HepG2 (cell line): ENCODE measurements at regions not wholly inside any gene's neighbourhood (a gene's known extent, or its start where the extent isn't known, plus 50 kb on each side); places are given as distances from the start of the nearest gene placed in this dataset.
A peak's percentile ranks its signal among the peaks of the same experiment; 100 is the strongest.

Experiments used
- CHD2 ChIP-seq: IDR thresholded peaks from 2 replicates; pipeline ENCODE4 v1.6.1; 2011; ENCODE audit warnings: low read depth, low read length, improper control_type of control experiment
- KDM6A ChIP-seq: IDR thresholded peaks from 2 replicates; pipeline ENCODE4 v1.6.1; 2016; ENCODE audit warnings: low read depth
- MAFG ChIP-seq: sonication (generic); formaldehyde crosslinking; IDR thresholded peaks from 2 replicates; pipeline ENCODE4 v1.5.1; 2020; ENCODE audit warnings: mild to moderate bottlenecking, missing genetic modification reagents
- MEIS2 ChIP-seq: sonication (generic); formaldehyde crosslinking; IDR thresholded peaks from 2 replicates; pipeline ENCODE4 v1.9.0; 2021; ENCODE audit warnings: mild to moderate bottlenecking, missing genetic modification reagents
- MTA1 ChIP-seq: sonication (generic); formaldehyde crosslinking; IDR thresholded peaks from 2 replicates; pipeline ENCODE4 v1.4.0; 2020; ENCODE audit warnings: missing genetic modification reagents, mild to moderate bottlenecking, borderline replicate concordance
- NFE2 ChIP-seq: sonication (generic); formaldehyde crosslinking; IDR thresholded peaks from 2 replicates; pipeline ENCODE4 v1.4.0; 2020; ENCODE audit warnings: missing genetic modification reagents
- NFIB ChIP-seq: sonication (generic); formaldehyde crosslinking; IDR thresholded peaks from 2 replicates; pipeline ENCODE4 v1.9.0; 2021; ENCODE audit warnings: missing genetic modification reagents, mild to moderate bottlenecking, borderline replicate concordance
- NPAS2 ChIP-seq: sonication (generic); formaldehyde crosslinking; IDR thresholded peaks from 2 replicates; pipeline ENCODE4 v1.8.0; 2022; ENCODE audit warnings: mild to moderate bottlenecking, missing genetic modification reagents, borderline replicate concordance
- PITX1 ChIP-seq: sonication (generic); formaldehyde crosslinking; IDR thresholded peaks from 2 replicates; pipeline ENCODE4 v1.5.1; 2020; ENCODE audit warnings: mild to moderate bottlenecking, missing genetic modification reagents
- RAD51 ChIP-seq: fragments of 450-650 bp; IDR thresholded peaks from 2 replicates; pipeline ENCODE4 v1.6.1; 2016; ENCODE audit warnings: borderline replicate concordance
- SMAD3 ChIP-seq: sonication (generic); formaldehyde crosslinking; IDR thresholded peaks from 2 replicates; pipeline ENCODE4 v1.4.0; 2020; ENCODE audit warnings: missing genetic modification reagents
- SMYD3 ChIP-seq: sonication (generic); formaldehyde crosslinking; IDR thresholded peaks from 2 replicates; pipeline ENCODE4 v1.8.1; 2023; ENCODE audit warnings: mild to moderate bottlenecking, missing genetic modification reagents
- SOX5 ChIP-seq: IDR thresholded peaks from 2 replicates; pipeline ENCODE4 v1.6.1; 2016; ENCODE audit warnings: borderline replicate concordance
- TP53 ChIP-seq: sonication (generic); formaldehyde crosslinking; conservative IDR thresholded peaks from 2 replicates; pipeline ENCODE4 v1.4.0; 2020; ENCODE audit warnings: missing genetic modification reagents
- ZFY ChIP-seq: sonication (generic); formaldehyde crosslinking; IDR thresholded peaks from 2 replicates; pipeline ENCODE4 v1.4.0; 2020; ENCODE audit warnings: missing genetic modification reagents
- ZNF101 ChIP-seq: sonication (generic); formaldehyde crosslinking; IDR thresholded peaks from 2 replicates; pipeline ENCODE4 v1.4.0; 2020; ENCODE audit warnings: mild to moderate bottlenecking, low read depth, missing genetic modification reagents, borderline replicate concordance
- ZNF17 ChIP-seq: sonication (generic); formaldehyde crosslinking; IDR thresholded peaks from 2 replicates; pipeline ENCODE4 v1.5.0; 2020; ENCODE audit warnings: mild to moderate bottlenecking, missing genetic modification reagents
- ZNF20 ChIP-seq: sonication (generic); formaldehyde crosslinking; IDR thresholded peaks from 2 replicates; pipeline ENCODE4 v1.4.0; 2020; ENCODE audit warnings: mild to moderate bottlenecking, moderate library complexity, missing genetic modification reagents
- ZNF207 ChIP-seq: fragments of 450-650 bp; IDR thresholded peaks from 2 replicates; pipeline ENCODE4 v1.6.1; 2016; ENCODE audit warnings: antibody characterized with exemption, borderline replicate concordance
- ZNF264 ChIP-seq: sonication (generic); formaldehyde crosslinking; IDR thresholded peaks from 2 replicates; pipeline ENCODE4 v1.4.0; 2020; ENCODE audit warnings: missing genetic modification reagents
- ZNF496 ChIP-seq: sonication (generic); formaldehyde crosslinking; IDR thresholded peaks from 2 replicates; pipeline ENCODE4 v1.8.1; 2023; ENCODE audit warnings: mild to moderate bottlenecking, moderate library complexity, missing genetic modification reagents; ENCODE audit not compliant: insufficient replicate concordance
- ZNF556 ChIP-seq: sonication (generic); formaldehyde crosslinking; IDR thresholded peaks from 2 replicates; pipeline ENCODE4 v1.4.0; 2020; ENCODE audit warnings: mild to moderate bottlenecking, missing genetic modification reagents, borderline replicate concordance
- ZNF629 ChIP-seq: sonication (generic); formaldehyde crosslinking; conservative IDR thresholded peaks from 2 replicates; pipeline ENCODE4 v1.5.0; 2020; ENCODE audit warnings: missing genetic modification reagents
- ZNF724P ChIP-seq: sonication (generic); formaldehyde crosslinking; IDR thresholded peaks from 2 replicates; pipeline ENCODE4 v1.8.0; 2022; ENCODE audit warnings: missing genetic modification reagents, borderline replicate concordance
- TF ChIP-seq, protein P1 (sequence below): sonication (generic); formaldehyde crosslinking; IDR thresholded peaks from 2 replicates; pipeline ENCODE4 v1.4.0; 2020; ENCODE audit warnings: missing genetic modification reagents
- TF ChIP-seq, protein P2 (sequence below): sonication (generic); formaldehyde crosslinking; IDR thresholded peaks from 2 replicates; pipeline ENCODE4 v1.5.0; 2020; ENCODE audit warnings: missing genetic modification reagents
- TF ChIP-seq, protein P3 (sequence below): sonication (generic); formaldehyde crosslinking; IDR thresholded peaks from 2 replicates; pipeline ENCODE4 v1.8.1; 2023; ENCODE audit warnings: mild to moderate bottlenecking, missing genetic modification reagents

DNA sequence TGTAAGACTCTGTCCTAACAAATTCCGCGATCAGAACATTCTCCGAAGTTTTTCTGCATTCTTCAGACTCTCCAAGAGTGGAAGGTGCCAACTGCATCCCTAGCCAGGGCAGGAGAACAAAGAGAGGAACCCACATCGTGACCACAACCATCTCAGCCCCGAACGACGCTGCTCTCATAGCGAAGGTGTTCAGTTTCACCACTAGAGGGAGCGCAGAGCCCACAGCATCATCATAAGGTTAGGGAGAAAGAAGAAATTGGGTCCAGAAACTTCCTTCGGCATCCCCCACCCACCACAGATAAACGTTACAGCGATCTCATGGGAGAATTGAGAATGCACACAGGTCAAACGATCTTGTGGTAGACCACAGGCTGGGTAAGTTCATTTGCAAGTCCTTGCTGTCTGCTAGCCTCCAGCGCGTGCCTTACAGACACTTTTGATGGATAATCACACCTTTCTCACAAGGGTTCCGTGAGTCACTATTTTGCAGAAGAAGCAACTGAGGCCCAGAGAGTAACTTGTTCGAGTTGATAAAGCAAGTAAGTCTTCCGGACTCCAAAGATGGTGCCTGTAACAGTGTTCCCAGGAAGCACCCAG, 53.7 kb upstream of the ARL4C start (continued):
- TF ChIP-seq, protein P1, sequence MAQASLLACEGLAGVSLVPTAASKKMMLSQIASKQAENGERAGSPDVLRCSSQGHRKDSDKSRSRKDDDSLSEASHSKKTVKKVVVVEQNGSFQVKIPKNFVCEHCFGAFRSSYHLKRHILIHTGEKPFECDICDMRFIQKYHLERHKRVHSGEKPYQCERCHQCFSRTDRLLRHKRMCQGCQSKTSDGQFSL (CRISPR knock-in tag) = no peak; the same call in 1 of the 2 replicates
- TF ChIP-seq PITX1 (CRISPR knock-in tag) (no peak; the same call in 1 of the 2 replicates), SMYD3 (CRISPR knock-in tag) (no peak), ZNF207 (no peak), ZFY (CRISPR knock-in tag) (no peak), ZNF17 (CRISPR knock-in tag) (no peak), KDM6A (CRISPR knock-in tag) (no peak), RAD51 (no peak), SOX5 (peak; percentile 39; the same call in 1 of the 2 replicates), ZNF556 (CRISPR knock-in tag) (no peak), MEIS2 (CRISPR knock-in tag) (no peak), MTA1 (no peak), MAFG (CRISPR knock-in tag) (no peak), ZNF101 (CRISPR knock-in tag) (no peak), TP53 (CRISPR knock-in tag) (no peak), ZNF496 (CRISPR knock-in tag) (no peak), NFE2 (CRISPR knock-in tag) (no peak), ZNF724P (no peak), ZNF20 (CRISPR knock-in tag) (no peak), NFIB (no peak), ZNF629 (CRISPR knock-in tag) (no peak), SMAD3 (CRISPR knock-in tag) (0 out of 2 replicates have a peak, but pooled peaks have one; percentile 41), NPAS2 (CRISPR knock-in tag) (no peak), CHD2 (no peak), ZNF264 (CRISPR knock-in tag) (no peak)
- TF ChIP-seq, protein P2, sequence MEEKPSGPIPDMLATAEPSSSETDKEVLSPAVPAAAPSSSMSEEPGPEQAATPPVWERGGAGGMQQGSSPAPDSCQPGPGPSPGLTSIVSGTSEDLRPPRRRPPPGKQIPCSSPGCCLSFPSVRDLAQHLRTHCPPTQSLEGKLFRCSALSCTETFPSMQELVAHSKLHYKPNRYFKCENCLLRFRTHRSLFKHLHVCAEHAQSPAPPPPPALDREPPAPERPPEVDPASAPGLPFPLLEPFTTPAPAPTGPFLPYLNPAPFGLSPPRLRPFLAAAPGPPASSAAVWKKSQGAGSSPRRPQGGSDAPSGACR (CRISPR knock-in tag) = peak; percentile 66
- TF ChIP-seq, protein P3, sequence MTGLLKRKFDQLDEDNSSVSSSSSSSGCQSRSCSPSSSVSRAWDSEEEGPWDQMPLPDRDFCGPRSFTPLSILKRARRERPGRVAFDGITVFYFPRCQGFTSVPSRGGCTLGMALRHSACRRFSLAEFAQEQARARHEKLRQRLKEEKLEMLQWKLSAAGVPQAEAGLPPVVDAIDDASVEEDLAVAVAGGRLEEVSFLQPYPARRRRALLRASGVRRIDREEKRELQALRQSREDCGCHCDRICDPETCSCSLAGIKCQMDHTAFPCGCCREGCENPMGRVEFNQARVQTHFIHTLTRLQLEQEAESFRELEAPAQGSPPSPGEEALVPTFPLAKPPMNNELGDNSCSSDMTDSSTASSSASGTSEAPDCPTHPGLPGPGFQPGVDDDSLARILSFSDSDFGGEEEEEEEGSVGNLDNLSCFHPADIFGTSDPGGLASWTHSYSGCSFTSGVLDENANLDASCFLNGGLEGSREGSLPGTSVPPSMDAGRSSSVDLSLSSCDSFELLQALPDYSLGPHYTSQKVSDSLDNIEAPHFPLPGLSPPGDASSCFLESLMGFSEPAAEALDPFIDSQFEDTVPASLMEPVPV (CRISPR knock-in tag) = no peak
